Cardiac muscle cell (in vitro differentiated cells and primary cell): ENCODE measurements at regions not wholly inside any gene's neighbourhood (a gene's known extent, or its start where the extent isn't known, plus 50 kb on each side); places are given as distances from the start of the nearest gene placed in this dataset.
A peak's percentile ranks its signal among the peaks of the same experiment; 100 is the strongest.

ENCODE experiments used
- DNase-seq, 2 donors: peaks; one replicate each; pipeline versions ENCODE4 v3.0.0 to v3.0.0-alpha.2; 2010 to 2017; ENCODE audit warnings: low read depth in 1 of 2, low spot score in 1 of 2
- H3K27ac ChIP-seq: fragments of 200-600 bp; sonication (generic); 2 replicates; pipeline ENCODE4 v1.5.1; 2016
- H3K27me3 ChIP-seq: fragments of 200-600 bp; sonication (generic); 2 replicates; pipeline ENCODE4 v1.6.0; 2016; ENCODE audit warnings: control low read depth
- H3K36me3 ChIP-seq: fragments of 200-600 bp; sonication (generic); 2 replicates; pipeline ENCODE4 v1.5.1; 2016; ENCODE audit warnings: control low read depth
- H3K4me1 ChIP-seq: fragments of 200-600 bp; sonication (generic); 2 replicates; pipeline ENCODE4 v1.8.1; 2017; ENCODE audit warnings: low read depth, mild to moderate bottlenecking, mixed run types
- H3K4me3 ChIP-seq: fragments of 200-600 bp; sonication (generic); 2 replicates; pipeline ENCODE4 v1.5.1; 2016; ENCODE audit warnings: mild to moderate bottlenecking
- H3K9me3 ChIP-seq: fragments of 200-600 bp; sonication (generic); 2 replicates; pipeline ENCODE4 v1.5.1; 2017; ENCODE audit warnings: low read depth, mild to moderate bottlenecking, control low read depth
- TF ChIP-seq, protein P1 (sequence below): IDR thresholded peaks from 2 replicates; pipeline ENCODE4 v1.5.1; 2012; ENCODE audit warnings: low read depth, mild to moderate bottlenecking, low read length

DNA sequence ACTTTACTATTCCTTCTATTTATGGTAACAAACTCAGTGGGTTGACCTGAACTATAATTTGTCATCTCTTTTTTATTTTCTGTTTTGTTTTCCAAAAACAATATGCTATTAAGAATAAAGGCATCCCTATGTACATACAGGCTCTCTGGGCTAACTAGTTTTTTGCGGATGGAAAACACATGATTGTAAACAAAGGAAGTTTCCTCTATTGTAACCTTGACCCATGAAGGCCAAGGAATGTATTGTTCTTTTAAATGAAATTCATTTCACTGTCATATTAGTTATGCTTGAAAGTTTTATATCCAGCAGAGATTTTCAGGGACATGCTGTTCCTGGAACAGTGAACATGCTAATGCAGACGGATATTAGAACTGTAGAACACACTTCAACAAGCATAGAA, 705.0 kb upstream of the SEL1L start:
- H3K36me3 ChIP-seq, result no peaks in the 10 kb centered on the region
- TF ChIP-seq, protein P1, sequence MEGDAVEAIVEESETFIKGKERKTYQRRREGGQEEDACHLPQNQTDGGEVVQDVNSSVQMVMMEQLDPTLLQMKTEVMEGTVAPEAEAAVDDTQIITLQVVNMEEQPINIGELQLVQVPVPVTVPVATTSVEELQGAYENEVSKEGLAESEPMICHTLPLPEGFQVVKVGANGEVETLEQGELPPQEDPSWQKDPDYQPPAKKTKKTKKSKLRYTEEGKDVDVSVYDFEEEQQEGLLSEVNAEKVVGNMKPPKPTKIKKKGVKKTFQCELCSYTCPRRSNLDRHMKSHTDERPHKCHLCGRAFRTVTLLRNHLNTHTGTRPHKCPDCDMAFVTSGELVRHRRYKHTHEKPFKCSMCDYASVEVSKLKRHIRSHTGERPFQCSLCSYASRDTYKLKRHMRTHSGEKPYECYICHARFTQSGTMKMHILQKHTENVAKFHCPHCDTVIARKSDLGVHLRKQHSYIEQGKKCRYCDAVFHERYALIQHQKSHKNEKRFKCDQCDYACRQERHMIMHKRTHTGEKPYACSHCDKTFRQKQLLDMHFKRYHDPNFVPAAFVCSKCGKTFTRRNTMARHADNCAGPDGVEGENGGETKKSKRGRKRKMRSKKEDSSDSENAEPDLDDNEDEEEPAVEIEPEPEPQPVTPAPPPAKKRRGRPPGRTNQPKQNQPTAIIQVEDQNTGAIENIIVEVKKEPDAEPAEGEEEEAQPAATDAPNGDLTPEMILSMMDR, result no peak

DNA sequence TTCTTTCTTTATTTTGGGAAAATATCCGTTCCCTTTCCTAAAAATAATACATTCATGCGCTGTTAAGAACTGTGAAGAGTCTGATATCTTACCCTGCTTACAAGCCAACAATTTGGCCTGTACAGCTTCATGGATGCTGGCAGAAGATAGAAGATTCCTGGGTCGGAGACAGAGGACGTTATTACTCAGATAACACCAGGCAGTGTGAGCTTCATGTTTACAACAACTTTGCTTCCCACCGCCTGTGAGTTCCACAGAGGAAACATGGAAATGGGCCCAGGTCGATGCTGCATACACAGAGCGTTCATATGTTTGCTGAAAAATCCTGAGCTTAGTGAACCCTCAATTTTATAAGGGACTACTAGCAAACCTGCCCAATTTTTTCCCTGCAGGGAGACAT, 705.6 kb upstream of the SEL1L start:
- Histone ChIP-seq H3K9me3 (no peaks in the 10 kb centered on the region), H3K4me3 (no peak overlapping the region), H3K4me1 (peaks cover 13% of the 10 kb centered on the region), H3K36me3 (no peaks in the 10 kb centered on the region), H3K27ac (no peak overlapping the region), H3K27me3 (no peaks in the 10 kb centered on the region)
- DNase-seq, result no peak
- TF ChIP-seq, protein P1, result no peak

More for the DNA sequence above, 705.0 kb upstream of the SEL1L start:
- H3K9me3 ChIP-seq, result no peaks in the 10 kb centered on the region
- no peak overlapping the region for H3K27ac ChIP-seq
- H3K4me3 ChIP-seq, result no peak overlapping the region
- DNase-seq, result no peak
- no peaks in the 10 kb centered on the region for H3K27me3 ChIP-seq
- H3K4me1 ChIP-seq, result peaks cover 13% of the 10 kb centered on the region

- no peaks in the 10 kb centered on the region for H3K27me3 ChIP-seq
These were observed 711.1 kb upstream of the SEL1L start for GRCh38 chr14:82244791-82245190.

GRCh38 chr14:82251494-82251893, 717.8 kb upstream of the SEL1L start:
- Histone ChIP-seq H3K36me3 (no peaks in the 10 kb centered on the region), H3K27me3 (no peaks in the 10 kb centered on the region), H3K27ac (no peak overlapping the region), H3K9me3 (no peaks in the 10 kb centered on the region), H3K4me3 (no peak overlapping the region), H3K4me1 (no peaks in the 10 kb centered on the region)
- DNase-seq, result no peak
- TF ChIP-seq, protein P1, result no peak

More at GRCh38 chr14:82244791-82245190, 711.1 kb upstream of the SEL1L start:
- no peak overlapping the region for H3K4me3 ChIP-seq
- no peak for DNase-seq
- no peaks in the 10 kb centered on the region for H3K9me3 ChIP-seq
- H3K36me3 ChIP-seq, result no peaks in the 10 kb centered on the region
- TF ChIP-seq, protein P1, result no peak
- no peak overlapping the region for H3K27ac ChIP-seq
- H3K4me1 ChIP-seq, result no peaks in the 10 kb centered on the region

DNA sequence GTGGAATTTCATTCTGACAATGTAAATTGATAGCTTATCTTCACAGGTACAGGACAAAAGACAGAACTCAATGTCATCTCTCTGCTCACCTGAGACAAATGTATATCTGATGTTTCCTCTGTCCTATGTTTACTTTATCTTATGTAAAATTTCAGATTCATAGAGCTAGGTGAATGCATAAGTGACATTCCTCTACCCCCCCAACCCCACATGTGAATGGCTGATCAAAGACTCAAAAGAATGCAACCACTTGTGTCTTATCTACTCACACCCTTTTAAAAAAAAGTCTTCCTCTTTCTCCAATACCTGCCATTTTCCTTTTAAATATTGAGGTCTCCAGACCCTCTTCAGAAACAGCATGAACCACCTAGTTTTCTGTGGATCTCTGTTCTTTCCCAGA, 736.6 kb upstream of the SEL1L start:
- peak in 1 of 2 donors; percentile 31 for DNase-seq
- TF ChIP-seq, protein P1, result no peak
- no peak overlapping the region for H3K27ac ChIP-seq

GRCh38 chr14:82298811-82299210, 765.2 kb upstream of the SEL1L start:
- no peak overlapping the region for H3K27ac ChIP-seq
- TF ChIP-seq, protein P1, result no peak
- H3K27me3 ChIP-seq, result no peaks in the 10 kb centered on the region
- no peak for DNase-seq
- H3K36me3 ChIP-seq, result no peaks in the 10 kb centered on the region
- H3K4me1 ChIP-seq, result no peaks in the 10 kb centered on the region
- no peak overlapping the region for H3K4me3 ChIP-seq
- H3K9me3 ChIP-seq, result no peaks in the 10 kb centered on the region

More for the DNA sequence above, 736.6 kb upstream of the SEL1L start:
- Histone ChIP-seq H3K4me3 (no peak overlapping the region), H3K36me3 (no peaks in the 10 kb centered on the region), H3K27me3 (no peaks in the 10 kb centered on the region), H3K9me3 (no peaks in the 10 kb centered on the region), H3K4me1 (peaks cover 9% of the 10 kb centered on the region)
